ENCODE measurements at regions not wholly inside any gene's neighbourhood (a gene's known extent, or its start where the extent isn't known, plus 50 kb on each side); places are given as distances from the start of the nearest gene placed in this dataset.
"Not testable (repeated sequence)": the region's sequence is repeated elsewhere in the genome, so short reads cannot be mapped to it uniquely, and the experiment has no call there.

GRCh38 chr22:47621253-47621652, 858.8 kb downstream of the TBC1D22A start:
- no peaks in the 10 kb centered on the region for H3K4me1 ChIP-seq (ENCODE audit: insufficient read depth, low read length)
- no peak overlapping the region for H3K4me3 ChIP-seq (ENCODE audit: low read length)
- no peaks in the 10 kb centered on the region for H3K27me3 ChIP-seq (ENCODE audit: insufficient read depth, low read length)
- no peaks in the 10 kb centered on the region for H3K9me3 ChIP-seq (ENCODE audit: low read depth, low read length)

DNA sequence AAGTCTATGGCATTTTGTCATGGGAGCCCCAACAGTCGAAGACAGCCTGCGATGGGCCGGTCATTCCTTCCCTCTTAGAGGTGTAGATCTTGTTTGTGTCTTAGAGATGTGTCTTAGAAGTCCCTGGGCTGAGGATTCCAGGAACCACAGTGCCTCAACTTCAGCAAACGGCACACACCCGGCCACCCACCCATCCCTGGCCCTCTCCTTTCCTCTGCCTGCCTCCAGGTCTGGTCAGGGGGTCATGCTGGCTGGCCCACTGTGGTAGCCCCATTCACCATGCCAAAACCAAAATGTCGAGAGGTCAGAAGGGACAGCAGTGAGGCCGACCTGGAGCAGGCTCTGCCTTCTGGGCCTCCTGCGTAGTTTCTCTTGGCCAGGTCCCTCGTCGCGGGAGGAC, 857.9 kb downstream of the TBC1D22A start:
- Histone ChIP-seq H3K9me3 (ENCODE audit: low read depth, low read length) (no peaks in the 10 kb centered on the region), H3K4me3 (ENCODE audit: low read length) (no peak overlapping the region), H3K27me3 (ENCODE audit: insufficient read depth, low read length) (no peaks in the 10 kb centered on the region), H3K4me1 (ENCODE audit: insufficient read depth, low read length) (no peaks in the 10 kb centered on the region)

DNA sequence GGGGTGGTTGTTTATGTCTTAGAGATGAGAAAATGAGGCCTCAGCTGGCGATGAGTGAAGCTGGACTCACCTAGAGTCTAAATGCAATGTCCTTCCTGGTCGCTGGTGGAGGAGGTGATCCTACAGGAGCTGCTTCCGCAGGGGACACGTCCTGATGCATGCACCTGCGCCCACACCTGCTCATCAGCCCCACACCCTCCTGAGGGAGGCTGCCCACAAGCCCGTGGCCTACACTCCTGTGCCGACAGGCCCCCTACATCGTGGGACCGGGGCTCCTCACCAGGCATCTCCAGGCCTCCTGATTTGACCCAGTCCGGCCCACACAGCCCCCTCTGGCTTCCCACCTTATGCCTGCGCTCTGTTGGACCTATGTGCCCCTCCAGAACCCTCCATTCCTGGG, 857.2 kb downstream of the TBC1D22A start:
- Histone ChIP-seq H3K9me3 (ENCODE audit: low read depth, low read length) (no peaks in the 10 kb centered on the region), H3K27me3 (ENCODE audit: insufficient read depth, low read length) (no peaks in the 10 kb centered on the region), H3K4me3 (ENCODE audit: low read length) (no peak overlapping the region), H3K4me1 (ENCODE audit: insufficient read depth, low read length) (no peaks in the 10 kb centered on the region)

DNA sequence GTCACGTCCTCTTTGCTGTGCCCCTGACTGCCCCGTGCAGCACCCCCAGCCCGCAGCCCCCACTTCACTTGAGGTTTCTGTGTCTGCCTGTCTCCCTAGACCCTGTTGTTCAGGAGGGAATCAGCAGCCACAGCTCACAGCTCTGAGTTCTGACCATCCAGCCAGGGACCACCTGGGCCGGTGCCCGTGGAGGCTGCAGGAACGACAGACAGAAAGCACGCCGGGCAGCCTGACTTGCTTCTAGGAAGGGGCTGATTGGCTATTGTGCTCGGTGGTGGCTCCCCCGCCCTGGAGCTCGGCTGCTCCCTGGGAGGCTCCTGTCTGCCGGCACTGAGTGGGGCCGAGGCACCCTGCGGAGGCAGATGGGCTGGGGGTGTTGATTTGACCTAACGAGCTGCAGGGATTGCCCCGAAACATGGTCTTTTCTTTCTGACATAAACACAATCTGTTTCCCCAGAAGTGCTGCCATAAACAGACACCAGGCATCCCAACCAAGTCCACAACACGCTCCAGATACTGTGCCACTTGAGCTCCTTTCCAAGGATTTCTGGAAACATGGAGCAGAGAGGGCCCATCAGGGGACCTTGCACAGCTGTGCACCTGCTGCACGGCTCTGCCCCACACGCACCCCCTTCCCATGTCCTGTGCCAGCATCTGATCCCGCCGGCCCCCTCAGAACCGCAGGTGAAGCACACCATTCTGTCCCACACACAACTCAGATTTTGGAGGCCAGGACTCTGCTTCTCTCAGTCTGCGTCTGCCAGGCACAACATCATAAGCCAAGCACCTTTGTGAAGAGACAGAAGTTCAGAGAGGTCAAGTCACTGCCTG, 855.9 kb downstream of the TBC1D22A start:
- no peak overlapping the region for H3K4me3 ChIP-seq (ENCODE audit: low read length)
- H3K9me3 ChIP-seq (ENCODE audit: low read depth, low read length), result no peaks in the 10 kb centered on the region
- H3K4me1 ChIP-seq (ENCODE audit: insufficient read depth, low read length), result no peaks in the 10 kb centered on the region
- no peaks in the 10 kb centered on the region for H3K27me3 ChIP-seq (ENCODE audit: insufficient read depth, low read length)

GRCh38 chr22:47617186-47617585, 854.7 kb downstream of the TBC1D22A start:
- Histone ChIP-seq H3K9me3 (ENCODE audit: low read depth, low read length) (no peaks in the 10 kb centered on the region), H3K4me3 (ENCODE audit: low read length) (no peak overlapping the region), H3K4me1 (ENCODE audit: insufficient read depth, low read length) (no peaks in the 10 kb centered on the region), H3K27me3 (ENCODE audit: insufficient read depth, low read length) (no peaks in the 10 kb centered on the region)

- no peak overlapping the region for H3K4me3 ChIP-seq (ENCODE audit: low read length)
- no peaks in the 10 kb centered on the region for H3K27me3 ChIP-seq (ENCODE audit: insufficient read depth, low read length)
- H3K9me3 ChIP-seq (ENCODE audit: low read depth, low read length), result no peaks in the 10 kb centered on the region
- no peaks in the 10 kb centered on the region for H3K4me1 ChIP-seq (ENCODE audit: insufficient read depth, low read length)
These were observed 854.1 kb downstream of the TBC1D22A start for GRCh38 chr22:47616396-47617020.

DNA sequence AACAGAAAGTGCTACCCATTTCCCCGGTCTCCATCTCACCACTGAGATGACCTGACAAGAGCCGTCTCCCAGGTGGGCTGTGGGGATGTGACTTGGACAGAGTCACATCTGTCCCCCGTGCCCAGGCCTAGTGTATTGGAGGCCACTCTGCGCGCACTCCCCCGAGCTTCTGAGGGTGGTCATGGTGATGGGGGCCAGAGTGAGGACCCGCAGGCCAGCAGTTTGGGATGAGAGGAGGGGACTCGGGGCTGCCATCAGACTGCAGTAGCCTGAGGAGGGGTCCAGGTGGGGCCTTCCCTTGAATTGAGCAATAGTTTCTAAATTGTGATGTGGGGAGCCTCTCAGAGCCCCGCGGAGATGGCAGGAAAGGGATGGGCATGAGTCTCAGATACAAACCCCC, 852.6 kb downstream of the TBC1D22A start:
- H3K4me1 ChIP-seq (ENCODE audit: insufficient read depth, low read length), result no peaks in the 10 kb centered on the region
- no peak overlapping the region for H3K4me3 ChIP-seq (ENCODE audit: low read length)
- no peaks in the 10 kb centered on the region for H3K9me3 ChIP-seq (ENCODE audit: low read depth, low read length)
- no peaks in the 10 kb centered on the region for H3K27me3 ChIP-seq (ENCODE audit: insufficient read depth, low read length)

GRCh38 chr22:47613606-47614350, 851.3 kb downstream of the TBC1D22A start:
- H3K4me1 ChIP-seq (ENCODE audit: insufficient read depth, low read length), result no peaks in the 10 kb centered on the region
- H3K27me3 ChIP-seq (ENCODE audit: insufficient read depth, low read length), result no peaks in the 10 kb centered on the region
- no peak overlapping the region for H3K4me3 ChIP-seq (ENCODE audit: low read length)
- H3K9me3 ChIP-seq (ENCODE audit: low read depth, low read length), result no peaks in the 10 kb centered on the region

DNA sequence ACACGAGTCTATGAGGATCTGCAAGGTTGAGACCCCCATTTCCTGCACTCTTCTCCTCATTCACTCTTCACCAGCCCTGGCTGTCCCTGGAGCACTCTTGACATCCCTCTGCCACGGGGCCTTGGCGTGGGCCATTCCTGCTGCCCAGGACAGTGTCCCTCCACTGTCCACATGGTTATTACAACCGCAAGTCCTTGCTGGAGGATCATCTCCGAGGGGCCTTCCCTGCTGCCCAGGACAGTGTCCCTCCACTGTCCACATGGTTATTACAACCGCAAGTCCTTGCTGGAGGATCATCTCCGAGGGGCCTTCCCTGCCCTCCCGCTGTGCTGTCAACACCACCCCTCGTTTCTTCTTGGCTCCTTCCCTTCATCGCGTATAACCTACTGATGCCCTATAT, 850.7 kb downstream of the TBC1D22A start:
- not testable (repeated sequence) for H3K27me3 ChIP-seq (ENCODE audit: insufficient read depth, low read length); H3K4me3 ChIP-seq (ENCODE audit: low read length); H3K4me1 ChIP-seq (ENCODE audit: insufficient read depth, low read length); H3K9me3 ChIP-seq (ENCODE audit: low read depth, low read length)

- Histone ChIP-seq H3K4me3 (ENCODE audit: low read length) (no peak overlapping the region), H3K27me3 (ENCODE audit: insufficient read depth, low read length) (no peaks in the 10 kb centered on the region), H3K9me3 (ENCODE audit: low read depth, low read length) (no peaks in the 10 kb centered on the region), H3K4me1 (ENCODE audit: insufficient read depth, low read length) (no peaks in the 10 kb centered on the region)
These were observed 850.0 kb downstream of the TBC1D22A start for GRCh38 chr22:47612311-47612910.

DNA sequence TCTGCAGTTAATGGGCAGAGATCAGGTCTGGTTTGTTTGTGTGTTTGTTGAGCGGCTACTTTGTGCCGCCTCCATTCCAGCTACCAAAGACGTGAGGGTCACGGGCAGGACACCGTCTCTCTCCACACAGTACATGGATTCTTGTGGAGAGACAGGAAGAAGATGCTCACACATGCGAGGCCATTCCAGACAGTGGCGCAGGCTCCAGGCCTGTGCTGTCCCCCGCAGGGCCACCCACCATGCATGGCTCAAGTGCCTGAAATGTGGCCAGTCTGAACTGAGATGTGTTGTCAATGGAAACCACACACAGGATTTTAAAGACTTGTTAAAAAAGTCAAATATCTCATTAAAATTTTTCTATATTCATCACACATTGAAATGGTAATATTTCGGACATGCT, 848.3 kb downstream of the TBC1D22A start:
- no peaks in the 10 kb centered on the region for H3K27me3 ChIP-seq (ENCODE audit: insufficient read depth, low read length)
- no peak overlapping the region for H3K4me3 ChIP-seq (ENCODE audit: low read length)
- H3K4me1 ChIP-seq (ENCODE audit: insufficient read depth, low read length), result no peaks in the 10 kb centered on the region
- H3K9me3 ChIP-seq (ENCODE audit: low read depth, low read length), result no peaks in the 10 kb centered on the region

GRCh38 chr22:47610281-47610680, 847.8 kb downstream of the TBC1D22A start:
- no peak overlapping the region for H3K4me3 ChIP-seq (ENCODE audit: low read length)
- no peaks in the 10 kb centered on the region for H3K4me1 ChIP-seq (ENCODE audit: insufficient read depth, low read length)
- no peaks in the 10 kb centered on the region for H3K27me3 ChIP-seq (ENCODE audit: insufficient read depth, low read length)
- no peaks in the 10 kb centered on the region for H3K9me3 ChIP-seq (ENCODE audit: low read depth, low read length)

DNA sequence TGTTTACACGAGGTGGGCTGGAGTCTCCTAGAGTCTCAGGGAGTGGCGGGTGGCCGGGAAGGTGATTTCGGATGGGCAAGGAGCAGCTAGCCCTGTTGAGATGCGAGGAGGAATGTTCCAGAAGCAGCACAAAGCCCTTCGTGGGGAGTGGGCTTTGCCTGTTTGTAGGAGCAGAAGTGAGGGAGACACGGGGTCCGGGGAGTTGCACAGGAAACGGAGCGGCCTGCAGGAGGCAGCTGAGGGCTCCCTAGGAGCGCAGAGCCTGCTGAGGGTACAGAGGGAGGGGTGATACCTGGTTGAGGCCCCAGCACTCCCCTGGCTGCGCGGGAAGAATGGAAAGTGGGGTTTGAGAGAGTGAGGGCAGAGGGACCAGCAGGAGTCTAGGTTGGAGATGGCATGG, 847.2 kb downstream of the TBC1D22A start:
- no peaks in the 10 kb centered on the region for H3K4me1 ChIP-seq (ENCODE audit: insufficient read depth, low read length)
- H3K4me3 ChIP-seq (ENCODE audit: low read length), result no peak overlapping the region
- H3K9me3 ChIP-seq (ENCODE audit: low read depth, low read length), result no peaks in the 10 kb centered on the region
- H3K27me3 ChIP-seq (ENCODE audit: insufficient read depth, low read length), result no peaks in the 10 kb centered on the region

- Histone ChIP-seq H3K4me3 (ENCODE audit: low read length) (no peak overlapping the region), H3K27me3 (ENCODE audit: insufficient read depth, low read length) (no peaks in the 10 kb centered on the region), H3K4me1 (ENCODE audit: insufficient read depth, low read length) (no peaks in the 10 kb centered on the region), H3K9me3 (ENCODE audit: low read depth, low read length) (no peaks in the 10 kb centered on the region)
These were observed 846.0 kb downstream of the TBC1D22A start for GRCh38 chr22:47608421-47608820.

- H3K4me1 ChIP-seq (ENCODE audit: insufficient read depth, low read length), result no peaks in the 10 kb centered on the region
- H3K4me3 ChIP-seq (ENCODE audit: low read length), result no peak overlapping the region
- no peaks in the 10 kb centered on the region for H3K9me3 ChIP-seq (ENCODE audit: low read depth, low read length)
- H3K27me3 ChIP-seq (ENCODE audit: insufficient read depth, low read length), result no peaks in the 10 kb centered on the region
These were observed 845.0 kb downstream of the TBC1D22A start for GRCh38 chr22:47607486-47607885.

Measured in mononuclear cell (primary cell).